ENCODE measurements at regions not wholly inside any gene's neighbourhood (a gene's known extent, or its start where the extent isn't known, plus 50 kb on each side); places are given as distances from the start of the nearest gene placed in this dataset.

DNA sequence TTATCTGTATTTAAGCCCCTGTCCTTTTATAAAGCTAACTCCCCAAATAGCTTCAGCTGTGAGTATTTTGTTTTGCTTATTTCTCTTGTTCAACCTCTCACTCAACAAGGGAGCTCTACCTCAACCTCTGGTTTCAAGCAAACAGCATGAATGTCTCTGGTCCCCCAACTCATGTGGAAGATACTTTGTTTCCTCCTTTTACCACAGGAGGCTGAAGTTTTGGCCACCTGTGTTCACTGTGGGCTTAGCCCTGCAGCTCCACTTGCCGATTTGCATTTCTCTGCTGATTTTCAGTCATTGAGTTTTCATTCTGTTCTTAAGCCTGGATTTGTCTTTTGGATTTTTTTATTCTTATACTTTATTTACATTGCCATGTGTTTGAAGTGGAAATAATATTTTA, 613.1 kb downstream of the USP25 start:
- TF ChIP-seq, protein P1, sequence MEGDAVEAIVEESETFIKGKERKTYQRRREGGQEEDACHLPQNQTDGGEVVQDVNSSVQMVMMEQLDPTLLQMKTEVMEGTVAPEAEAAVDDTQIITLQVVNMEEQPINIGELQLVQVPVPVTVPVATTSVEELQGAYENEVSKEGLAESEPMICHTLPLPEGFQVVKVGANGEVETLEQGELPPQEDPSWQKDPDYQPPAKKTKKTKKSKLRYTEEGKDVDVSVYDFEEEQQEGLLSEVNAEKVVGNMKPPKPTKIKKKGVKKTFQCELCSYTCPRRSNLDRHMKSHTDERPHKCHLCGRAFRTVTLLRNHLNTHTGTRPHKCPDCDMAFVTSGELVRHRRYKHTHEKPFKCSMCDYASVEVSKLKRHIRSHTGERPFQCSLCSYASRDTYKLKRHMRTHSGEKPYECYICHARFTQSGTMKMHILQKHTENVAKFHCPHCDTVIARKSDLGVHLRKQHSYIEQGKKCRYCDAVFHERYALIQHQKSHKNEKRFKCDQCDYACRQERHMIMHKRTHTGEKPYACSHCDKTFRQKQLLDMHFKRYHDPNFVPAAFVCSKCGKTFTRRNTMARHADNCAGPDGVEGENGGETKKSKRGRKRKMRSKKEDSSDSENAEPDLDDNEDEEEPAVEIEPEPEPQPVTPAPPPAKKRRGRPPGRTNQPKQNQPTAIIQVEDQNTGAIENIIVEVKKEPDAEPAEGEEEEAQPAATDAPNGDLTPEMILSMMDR (IDR thresholded peaks at IDR 0.05; ENCODE audit: extremely low read depth, missing control alignments), result no peak

DNA sequence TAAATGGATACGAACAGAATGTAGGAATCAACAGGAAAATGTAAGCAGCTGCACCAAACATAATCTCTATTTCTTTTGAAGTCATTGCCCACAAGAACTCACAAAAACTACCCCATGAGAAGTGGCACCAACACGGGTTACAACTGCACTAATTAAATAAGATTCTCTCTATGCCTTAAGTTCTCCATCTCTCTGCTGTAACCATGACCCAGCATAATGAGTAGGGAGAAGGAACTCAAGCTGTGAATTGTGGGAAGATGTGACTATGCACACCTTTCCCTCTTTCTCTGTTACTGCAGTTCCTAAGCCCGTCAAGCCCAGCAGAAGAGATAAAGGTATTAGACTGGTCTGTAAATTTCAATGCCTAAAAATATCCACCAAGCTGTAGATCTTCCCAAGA, 614.0 kb downstream of the USP25 start:
- TF ChIP-seq, protein P1 (IDR thresholded peaks at IDR 0.05; ENCODE audit: extremely low read depth, missing control alignments), result no peak
- DNase-seq (ENCODE audit: low spot score), result no peak

More for the DNA sequence above, 613.1 kb downstream of the USP25 start:
- no peak for DNase-seq (ENCODE audit: low spot score)

DNA sequence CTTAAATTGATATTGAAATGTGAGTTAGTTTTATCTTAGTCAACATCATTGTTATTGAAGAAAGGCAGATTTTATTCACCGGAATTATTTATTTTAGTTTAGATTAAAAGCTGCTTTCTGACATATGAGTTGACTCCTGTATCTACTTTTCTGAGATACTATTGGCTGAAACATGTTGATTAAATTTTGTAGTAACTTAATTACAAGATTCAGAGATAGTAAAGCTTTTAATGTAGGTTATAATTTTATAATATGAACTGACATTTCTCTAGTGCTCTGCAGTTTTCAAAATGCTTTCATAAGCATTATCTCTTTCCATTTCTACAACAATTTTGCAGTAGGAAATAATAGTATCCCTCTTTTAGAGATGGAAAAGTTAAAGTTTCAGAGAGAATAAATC, 616.0 kb downstream of the USP25 start:
- TF ChIP-seq, protein P1 (IDR thresholded peaks at IDR 0.05; ENCODE audit: extremely low read depth, missing control alignments), result no peak
- DNase-seq (ENCODE audit: low spot score), result no peak

DNA sequence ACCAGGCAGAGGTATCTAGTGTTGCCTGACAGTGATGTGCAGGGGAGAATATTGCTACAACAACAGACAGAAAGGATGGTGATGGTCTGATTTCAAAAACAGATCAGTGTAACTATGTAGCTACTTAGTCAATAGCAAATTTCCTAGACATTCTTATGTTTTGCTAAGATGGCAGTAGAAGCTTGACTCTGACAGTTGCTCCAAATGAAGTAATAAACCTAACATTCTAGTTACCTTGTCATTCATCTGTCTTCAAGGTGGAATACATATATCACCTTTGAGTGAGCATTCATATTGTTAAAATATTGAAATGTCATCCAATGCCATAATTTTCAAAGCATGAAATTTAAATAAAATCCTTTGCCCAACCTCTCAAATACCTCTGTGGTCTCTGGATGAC, 617.4 kb downstream of the USP25 start:
- no peak for DNase-seq (ENCODE audit: low spot score)
- TF ChIP-seq, protein P1 (IDR thresholded peaks at IDR 0.05; ENCODE audit: extremely low read depth, missing control alignments), result no peak

DNA sequence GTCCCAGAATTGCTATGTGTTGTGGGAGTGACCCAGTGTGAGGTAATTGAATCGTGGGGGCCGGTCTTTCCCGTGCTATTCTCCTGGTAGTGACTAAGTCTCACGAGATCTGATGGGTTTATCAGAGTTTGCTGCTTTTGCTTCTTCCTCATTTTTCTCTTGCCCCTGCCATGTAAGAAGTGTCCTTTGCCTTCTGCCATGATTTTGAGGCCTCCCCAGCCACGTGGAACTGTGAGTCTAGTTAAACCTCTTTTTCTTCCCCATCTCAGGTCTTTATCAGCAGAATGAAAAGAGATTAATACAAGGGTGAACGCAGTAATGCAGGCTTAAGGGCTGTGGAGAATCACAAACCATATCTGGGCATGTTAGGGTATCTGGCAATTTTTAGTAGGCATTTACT, 624.0 kb downstream of the USP25 start:
- DNase-seq (ENCODE audit: low spot score), result no peak
- TF ChIP-seq, protein P1 (IDR thresholded peaks at IDR 0.05; ENCODE audit: extremely low read depth, missing control alignments), result no peak

DNA sequence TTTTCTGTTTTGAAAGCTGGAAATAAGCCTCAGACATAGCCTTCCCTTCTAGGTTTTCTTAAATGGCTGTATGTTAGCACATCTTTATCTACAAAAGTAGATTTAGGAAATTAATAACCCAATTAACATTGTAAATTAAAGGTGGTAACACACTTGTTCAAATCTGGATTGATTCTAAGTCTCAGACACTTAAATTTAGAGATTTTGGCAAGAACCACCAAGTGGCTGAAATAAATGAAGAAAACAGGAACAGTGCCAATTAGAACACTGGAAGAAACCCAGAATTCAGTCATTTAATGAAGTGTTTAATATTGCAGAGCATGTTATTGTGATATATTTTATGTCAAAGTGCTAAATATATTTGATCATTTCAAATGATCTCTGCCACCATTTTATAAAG, 628.2 kb downstream of the USP25 start:
- DNase-seq (ENCODE audit: low spot score), result no peak
- TF ChIP-seq, protein P1 (IDR thresholded peaks at IDR 0.05; ENCODE audit: extremely low read depth, missing control alignments), result no peak

DNA sequence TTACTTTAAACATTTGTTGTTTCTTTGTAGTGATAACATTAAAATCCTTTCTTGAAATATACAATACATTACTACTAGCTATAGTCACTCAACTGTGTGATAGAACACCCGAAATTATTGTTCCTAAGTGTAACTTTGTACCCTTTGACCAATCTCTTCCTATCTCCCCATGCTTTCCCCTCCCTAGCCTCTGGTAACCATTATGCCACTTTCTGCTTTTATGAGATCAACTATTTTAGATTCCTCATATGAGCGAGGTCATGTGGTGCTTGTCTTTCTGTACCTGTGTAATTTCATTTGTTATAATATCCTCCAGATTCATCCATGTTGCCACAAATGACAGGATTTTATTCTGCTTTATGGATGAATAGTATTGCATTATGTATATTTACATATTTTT, 629.0 kb downstream of the USP25 start:
- TF ChIP-seq, protein P1 (IDR thresholded peaks at IDR 0.05; ENCODE audit: extremely low read depth, missing control alignments), result no peak
- no peak for DNase-seq (ENCODE audit: low spot score)

Measured in GM20000 (cell line).